Stimulated activated CD4-positive, alpha-beta T cell treated with anti-CD3 and anti-CD28 coated beads, Interleukin-4, amount 100 ng/mL, for 48 hours (primary cell): ENCODE measurements at regions not wholly inside any gene's neighbourhood (a gene's known extent, or its start where the extent isn't known, plus 50 kb on each side); places are given as distances from the start of the nearest gene placed in this dataset.
"Not testable (repeated sequence)": the region's sequence is repeated elsewhere in the genome, so short reads cannot be mapped to it uniquely, and the experiment has no call there.

ENCODE experiments used
- DNase-seq, 2 donors: peaks; one replicate each; pipeline ENCODE4 v3.0.0-alpha.2; 2020; ENCODE audit warnings: low read depth in 2 of 2

DNA sequence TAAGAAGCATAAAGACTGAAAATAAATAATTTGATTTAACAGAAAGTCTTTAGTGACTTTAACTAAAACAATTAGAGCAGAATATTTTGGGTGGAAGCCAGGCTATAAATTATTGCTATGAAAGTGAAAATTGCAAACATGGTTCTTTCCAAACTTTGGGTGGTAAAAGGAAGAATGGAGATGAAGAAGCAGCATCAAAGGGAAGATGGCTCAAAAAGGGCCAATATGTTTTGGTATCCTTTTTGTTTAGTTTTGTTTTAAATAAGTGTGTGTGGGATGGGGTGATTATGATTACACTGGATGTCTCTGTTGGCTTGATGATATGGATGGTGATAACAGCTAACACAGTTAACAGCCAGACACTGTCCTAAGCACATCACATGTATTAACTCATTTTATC is 153.7 kb downstream of the CYB561 start:
- no peak for DNase-seq

- DNase-seq: no peak
Measured at GRCh38 chr17:63293323-63294075, 152.6 kb downstream of the CYB561 start.

- no peak for DNase-seq
Measured at GRCh38 chr17:63294776-63295175, 151.3 kb downstream of the CYB561 start.

DNA sequence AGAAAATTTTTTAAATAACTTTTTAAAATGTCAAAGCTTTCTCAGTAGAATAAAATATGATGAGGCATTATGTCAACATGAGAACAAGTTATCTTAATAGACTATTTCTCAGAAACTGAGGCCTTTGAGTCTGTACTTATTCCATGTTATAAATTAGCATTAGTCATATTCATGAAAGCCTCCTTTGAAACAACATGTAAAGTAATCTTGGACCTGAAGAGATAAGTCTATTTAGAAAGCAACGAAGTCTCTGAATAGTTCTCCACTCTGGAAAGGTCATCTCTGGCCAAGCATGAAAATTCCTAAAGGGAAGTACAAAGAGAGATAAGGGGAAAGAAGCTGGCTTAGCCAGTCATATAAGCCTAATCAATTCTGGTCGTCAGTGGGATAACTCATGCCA is 150.8 kb downstream of the CYB561 start:
- DNase-seq: no peak

DNA sequence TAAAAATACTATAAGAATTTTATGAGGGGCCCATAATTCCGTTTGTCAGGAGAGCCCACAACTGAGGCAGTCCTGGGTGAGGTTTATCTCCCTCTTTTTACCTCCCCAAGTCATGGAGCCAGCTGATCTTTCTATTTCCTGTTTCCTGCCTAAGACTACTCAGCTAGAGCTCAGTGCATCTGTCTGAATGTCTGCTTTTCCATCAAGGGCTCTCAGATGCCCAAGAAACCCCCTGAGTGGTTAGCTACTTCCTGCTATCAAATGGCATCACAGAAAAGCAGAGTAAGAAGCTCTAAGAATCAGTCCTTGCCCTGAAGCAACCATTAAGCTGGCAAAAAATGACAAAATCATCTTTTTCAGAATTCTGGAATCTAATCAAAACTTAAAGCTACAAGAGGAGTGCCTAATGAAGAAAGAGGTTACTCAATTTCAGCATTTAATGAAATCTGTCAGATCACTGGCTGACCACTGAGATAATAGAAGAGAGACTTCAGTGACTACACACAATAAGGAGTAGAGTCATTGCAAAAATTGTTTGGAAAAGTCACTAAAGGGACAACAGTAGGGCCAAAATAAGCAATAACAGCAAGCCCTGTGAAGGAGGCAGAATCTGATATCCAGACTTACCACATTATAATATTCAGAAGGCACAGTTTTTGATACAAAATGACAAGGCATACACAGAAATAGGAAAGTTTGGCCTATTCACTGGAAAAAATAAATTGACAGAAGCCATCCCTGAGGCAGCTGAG is 150.1 kb downstream of the CYB561 start:
- no peak for DNase-seq

DNA sequence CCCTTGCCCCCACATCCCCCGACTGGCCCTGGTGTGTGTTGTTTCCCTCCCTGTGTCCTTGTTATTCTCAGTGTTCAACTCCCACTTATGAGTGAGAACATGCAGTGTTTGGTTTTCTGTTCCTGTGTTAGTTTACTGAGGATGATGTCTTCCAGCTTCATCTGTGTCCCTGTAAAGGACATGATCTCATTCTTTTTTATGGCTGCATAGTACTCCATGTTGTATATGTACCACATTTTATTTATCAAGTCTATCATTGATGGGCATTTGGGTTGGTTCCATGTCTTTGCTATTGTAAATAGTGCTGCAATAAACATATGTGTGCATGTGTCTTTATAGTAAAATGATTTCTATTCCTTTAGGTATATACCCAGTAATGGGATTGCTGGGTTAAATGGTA is 147.2 kb downstream of the CYB561 start:
- not testable (repeated sequence) for DNase-seq

DNA sequence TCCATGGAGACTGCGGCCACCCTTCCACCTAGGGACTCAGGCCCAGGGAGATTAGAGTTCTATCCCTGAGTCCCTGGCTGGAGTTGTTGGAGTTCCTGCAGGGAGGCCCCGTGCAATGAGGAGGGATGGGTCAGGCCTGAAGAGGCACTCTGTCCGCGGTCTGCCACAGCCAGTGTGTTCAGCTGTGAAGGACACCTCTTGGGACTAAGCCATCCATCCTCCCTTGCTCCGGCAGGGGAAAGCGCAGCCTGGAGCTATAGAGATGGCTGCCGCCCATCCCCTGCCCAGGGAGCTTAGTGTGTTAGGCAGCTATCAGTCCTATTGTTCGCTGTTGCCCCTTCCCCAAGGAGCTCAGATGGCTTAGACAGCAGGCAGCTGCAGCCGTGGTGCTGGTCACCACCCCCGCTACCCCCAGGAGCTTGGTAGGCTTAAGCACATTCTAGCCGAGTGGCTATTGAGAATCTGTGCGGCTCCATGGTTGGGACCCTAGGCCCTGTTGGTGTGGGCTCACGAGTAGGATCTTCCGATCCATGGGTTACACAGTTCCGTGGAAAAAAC is 141.3 kb downstream of the CYB561 start:
- no peak for DNase-seq

GRCh38 chr17:63305857-63306256 is 140.2 kb downstream of the CYB561 start:
- DNase-seq: no peak

- no peak for DNase-seq
Measured at GRCh38 chr17:63306855-63307254, 139.3 kb downstream of the CYB561 start.

- DNase-seq: no peak
Measured at GRCh38 chr17:63308272-63308671, 137.8 kb downstream of the CYB561 start.

- DNase-seq: no peak
Measured at GRCh38 chr17:63309021-63309420, 137.1 kb downstream of the CYB561 start.

GRCh38 chr17:63311416-63311937 is 134.6 kb downstream of the CYB561 start:
- DNase-seq: no peak

DNA sequence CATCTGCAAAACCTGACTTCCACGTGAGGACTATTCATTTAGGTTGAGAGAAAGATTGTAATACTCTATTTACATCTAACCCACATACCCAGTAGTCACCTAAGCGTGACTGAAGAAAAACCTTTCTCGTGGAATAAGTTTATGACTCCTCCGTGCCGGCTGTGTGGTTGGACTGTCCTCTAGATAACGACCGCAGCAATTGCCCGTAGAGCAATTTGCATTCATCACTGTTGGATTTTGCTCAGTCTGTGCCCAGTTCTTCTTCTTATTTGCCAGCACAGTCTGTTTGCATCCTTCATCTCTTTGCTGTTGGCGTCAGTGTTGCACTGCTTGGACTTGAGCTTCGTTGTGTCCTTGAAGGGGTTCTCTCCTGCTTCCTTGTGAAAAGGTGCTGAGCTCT is 131.3 kb downstream of the CYB561 start:
- DNase-seq: no peak

- DNase-seq: no peak
Measured at GRCh38 chr17:63316100-63316499, 130.0 kb downstream of the CYB561 start.

DNA sequence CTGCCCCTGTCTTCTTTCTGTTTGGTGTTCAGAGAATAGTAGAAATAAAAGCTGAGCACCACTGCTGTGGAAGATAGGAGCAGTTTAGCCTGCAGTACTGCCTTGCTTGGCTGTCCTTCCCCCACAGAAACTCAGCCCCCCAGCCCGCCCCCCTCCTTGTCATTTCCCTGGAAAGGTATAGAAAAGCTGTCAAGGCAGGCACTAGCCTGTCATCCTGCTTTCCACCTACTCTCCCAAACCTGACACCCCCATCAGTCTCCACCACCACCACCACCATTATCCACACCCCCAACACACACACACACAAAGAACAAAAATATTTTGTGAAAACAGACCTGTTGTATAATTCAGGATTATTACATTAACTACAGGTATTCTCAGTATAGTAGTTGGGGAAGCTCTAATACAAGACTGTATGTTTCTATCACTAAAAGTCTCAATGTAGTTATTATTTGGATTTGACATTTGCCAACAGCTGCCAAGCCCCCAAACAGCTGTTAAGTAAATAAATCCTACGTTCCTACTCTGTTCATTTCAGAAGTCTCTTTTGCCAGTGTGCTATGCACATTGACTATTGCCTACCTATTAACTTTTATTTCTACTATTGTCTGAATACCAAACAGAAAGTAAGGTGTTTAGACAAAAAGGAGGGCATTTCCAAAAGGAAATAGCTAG is 128.8 kb downstream of the CYB561 start:
- DNase-seq: no peak

DNA sequence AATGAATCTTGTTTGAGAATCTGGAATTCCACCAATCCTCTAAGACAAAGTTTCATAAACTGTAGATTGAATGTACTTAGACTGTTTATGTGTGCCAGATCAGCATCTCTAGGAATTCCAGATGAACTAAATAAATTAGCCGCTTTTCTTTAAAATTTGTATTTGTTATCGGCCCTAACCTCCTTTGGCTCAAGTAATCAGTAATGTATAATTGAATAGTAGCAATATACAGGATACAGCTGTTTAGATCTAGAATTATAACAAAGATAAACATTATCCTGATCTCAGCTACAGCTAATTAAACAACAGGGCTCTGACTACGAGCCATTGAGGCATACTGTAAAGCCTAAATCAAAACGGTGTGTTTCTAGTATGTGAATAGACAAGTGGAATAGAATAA is 120.3 kb downstream of the CYB561 start:
- no peak for DNase-seq

DNA sequence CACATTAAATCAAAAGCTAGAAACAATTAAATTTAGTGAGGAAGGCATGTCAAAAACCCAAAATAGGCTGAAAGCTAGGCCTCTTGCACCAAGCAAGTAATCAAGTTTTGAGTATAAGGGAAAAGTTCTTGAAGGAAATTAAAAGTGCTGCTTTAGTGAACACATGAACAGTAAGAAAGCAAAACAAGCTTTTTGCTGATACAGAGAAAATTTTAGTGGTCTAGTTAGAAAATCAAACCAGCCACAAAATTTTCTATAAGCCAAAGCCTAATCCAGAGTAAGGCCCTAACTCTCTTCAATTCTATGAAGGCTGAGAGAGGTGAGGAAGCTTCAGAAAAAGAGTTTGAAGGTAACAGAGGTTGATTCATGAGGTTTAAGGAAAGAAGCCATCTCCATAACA is 116.2 kb downstream of the CYB561 start:
- DNase-seq: no peak

DNA sequence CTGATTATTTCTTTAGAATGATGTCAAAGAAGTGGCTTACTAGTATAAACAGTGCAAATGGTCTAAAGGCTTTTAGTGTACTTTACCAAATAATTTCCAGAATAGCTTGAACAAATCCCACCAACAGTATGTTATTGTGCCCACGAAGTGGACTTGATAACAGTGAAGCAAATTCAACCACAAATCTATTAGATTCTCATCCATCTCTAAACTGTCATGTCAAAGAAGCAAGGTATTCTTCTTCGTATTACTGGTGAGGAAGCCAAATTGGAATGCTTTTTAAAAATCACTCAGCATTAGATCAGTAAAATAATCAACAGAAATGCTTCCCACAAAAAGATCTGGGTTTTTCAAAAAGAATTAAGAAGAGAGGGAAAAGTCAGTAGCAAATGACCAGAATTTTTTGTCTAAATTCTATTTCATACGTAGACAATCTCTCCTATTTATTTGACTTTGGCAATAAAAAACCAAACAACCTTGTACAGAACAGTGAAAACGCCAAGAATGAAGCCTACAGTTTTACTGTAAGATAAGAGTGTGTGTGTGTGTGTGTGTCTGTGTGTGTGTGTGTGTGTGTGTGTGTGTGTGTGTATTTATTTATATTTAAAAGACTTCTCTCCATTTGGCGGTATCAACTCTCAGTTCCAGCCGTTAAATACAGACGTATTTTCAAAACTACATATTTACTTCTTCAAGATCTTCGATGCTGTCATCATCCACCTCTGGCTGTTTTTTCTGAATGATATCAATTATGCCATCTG is 114.6 kb downstream of the CYB561 start:
- no peak for DNase-seq

DNA sequence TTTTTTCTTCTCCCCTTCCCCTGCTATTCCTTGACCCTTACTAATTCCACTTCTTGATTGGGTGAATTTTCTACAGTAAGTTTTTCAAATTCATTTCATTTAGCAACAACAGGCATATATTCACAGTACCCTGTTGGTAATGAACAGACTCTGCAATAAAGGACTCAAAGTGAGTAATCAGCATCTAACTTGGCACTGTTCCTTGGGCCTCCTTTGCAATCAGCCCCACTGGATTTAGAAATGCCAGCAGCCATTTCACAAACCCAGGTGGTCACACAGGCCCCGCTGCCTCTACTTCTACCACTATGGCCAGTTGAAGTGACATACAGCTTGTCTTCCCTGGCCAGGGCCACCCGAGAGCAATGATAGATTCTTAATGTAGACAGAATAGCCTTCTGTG is 113.8 kb downstream of the CYB561 start:
- DNase-seq: no peak

DNA sequence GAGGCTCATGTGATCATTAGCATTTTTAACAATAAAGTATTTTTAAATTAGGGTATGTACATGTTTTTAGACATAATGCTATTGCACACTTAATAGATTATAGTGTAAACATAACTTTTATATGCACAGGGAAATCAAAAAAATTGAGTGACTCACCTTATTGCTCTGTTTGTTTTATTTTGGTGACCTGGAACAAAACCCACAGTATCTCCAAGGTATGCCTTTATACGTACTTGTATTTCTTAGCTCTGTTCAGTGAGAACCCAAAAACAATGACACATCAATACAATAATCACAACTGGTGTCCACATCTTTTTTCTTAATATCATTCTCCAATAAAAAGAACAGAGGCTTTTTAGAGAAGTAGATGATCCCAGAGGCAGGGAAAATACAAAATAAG is 112.2 kb downstream of the CYB561 start:
- DNase-seq: no peak

- DNase-seq: no peak
Measured at GRCh38 chr17:63335831-63336230, 110.3 kb downstream of the CYB561 start.

DNA sequence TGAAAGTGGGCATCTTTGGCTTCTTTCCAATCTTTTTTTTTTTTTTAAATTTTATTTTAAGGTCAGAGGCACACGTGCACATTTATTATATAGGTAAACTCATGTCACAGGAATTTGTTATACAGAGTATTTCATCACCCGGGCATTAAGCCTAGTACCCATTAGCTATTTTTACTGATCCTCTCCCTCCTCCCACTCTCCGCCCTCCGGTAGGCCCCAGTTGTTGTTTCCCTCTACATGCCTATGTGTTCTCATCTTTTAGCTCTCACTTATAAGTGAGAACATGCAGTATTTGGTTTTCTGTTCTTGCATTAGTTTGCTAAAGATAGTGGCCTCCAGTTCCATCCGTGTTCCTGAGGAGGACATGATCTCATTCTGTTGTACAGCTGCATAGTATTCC is 108.5 kb downstream of the CYB561 start:
- DNase-seq: no peak
